SJSA1 (cell line): ENCODE measurements at regions not wholly inside any gene's neighbourhood (a gene's known extent, or its start where the extent isn't known, plus 50 kb on each side); places are given as distances from the start of the nearest gene placed in this dataset.
A peak's percentile ranks its signal among the peaks of the same experiment; 100 is the strongest.

Experiments used
- DNase-seq, 2 experiments: peaks; one replicate each; pipeline ENCODE4 v3.0.0-alpha.2; 2015 to 2020; ENCODE audit warnings: low spot score in 2 of 2, low read depth in 1 of 2
- H3K27ac ChIP-seq: fragments of 250-450 bp; sonication (Bioruptor Pico); 2 replicates; pipeline ENCODE4 v1.5.1; 2020; ENCODE audit warnings: mild to moderate bottlenecking, moderate library complexity
- H3K27me3 ChIP-seq: fragments of 250-450 bp; sonication (Bioruptor Pico); replicated peaks from 2 replicates; pipeline ENCODE4 v1.5.1; 2020; ENCODE audit warnings: mild to moderate bottlenecking, moderate library complexity
- H3K36me3 ChIP-seq: fragments of 250-450 bp; sonication (Bioruptor Pico); 2 replicates; pipeline ENCODE4 v1.5.1; 2020; ENCODE audit warnings: mild to moderate bottlenecking
- H3K4me1 ChIP-seq: fragments of 250-450 bp; sonication (Bioruptor Pico); replicated peaks from 2 replicates; pipeline ENCODE4 v1.6.1; 2021; ENCODE audit warnings: mild to moderate bottlenecking
- H3K4me3 ChIP-seq: fragments of 250-450 bp; sonication (Bioruptor Pico); 2 replicates; pipeline ENCODE4 v1.5.1; 2020; ENCODE audit warnings: mild to moderate bottlenecking
- H3K9me3 ChIP-seq: fragments of 250-450 bp; sonication (Bioruptor Pico); replicated peaks from 2 replicates; pipeline ENCODE4 v1.5.1; 2020; ENCODE audit warnings: mild to moderate bottlenecking

GRCh38 chr13:73262862-73263627 is 204.2 kb downstream of the KLF5 start:
- no peak for DNase-seq

GRCh38 chr13:73261739-73262216 is 203.0 kb downstream of the KLF5 start:
- no peak overlapping the region for H3K27ac ChIP-seq
- H3K4me3 ChIP-seq, result no peak overlapping the region
- H3K4me1 ChIP-seq, result no peaks in the 10 kb centered on the region
- H3K36me3 ChIP-seq, result no peaks in the 10 kb centered on the region
- DNase-seq, result no peak
- H3K9me3 ChIP-seq, result no peaks in the 10 kb centered on the region
- no peaks in the 10 kb centered on the region for H3K27me3 ChIP-seq

More at GRCh38 chr13:73262862-73263627, 204.2 kb downstream of the KLF5 start:
- no peak overlapping the region for H3K27ac ChIP-seq
- H3K27me3 ChIP-seq, result no peaks in the 10 kb centered on the region
- H3K36me3 ChIP-seq, result no peaks in the 10 kb centered on the region
- no peaks in the 10 kb centered on the region for H3K9me3 ChIP-seq
- no peaks in the 10 kb centered on the region for H3K4me1 ChIP-seq
- no peak overlapping the region for H3K4me3 ChIP-seq

- no peaks in the 10 kb centered on the region for H3K36me3 ChIP-seq
- H3K9me3 ChIP-seq, result no peaks in the 10 kb centered on the region
- no peak for DNase-seq
- H3K27me3 ChIP-seq, result no peaks in the 10 kb centered on the region
- no peaks in the 10 kb centered on the region for H3K4me1 ChIP-seq
- H3K4me3 ChIP-seq, result no peak overlapping the region
- no peak overlapping the region for H3K27ac ChIP-seq
Measured at GRCh38 chr13:73259061-73260017, 200.5 kb downstream of the KLF5 start.

- Histone ChIP-seq H3K27me3 (no peaks in the 10 kb centered on the region), H3K27ac (no peak overlapping the region)
- no peak for DNase-seq
Measured at GRCh38 chr13:73258406-73258805, 199.6 kb downstream of the KLF5 start.

GRCh38 chr13:73254827-73255226 is 196.0 kb downstream of the KLF5 start:
- DNase-seq, result no peak
- H3K4me1 ChIP-seq, result no peaks in the 10 kb centered on the region; the same call in 1 of the 2 replicates
- no peak overlapping the region for H3K4me3 ChIP-seq
- H3K27ac ChIP-seq, result no peak overlapping the region
- no peaks in the 10 kb centered on the region for H3K36me3 ChIP-seq
- H3K27me3 ChIP-seq, result no peaks in the 10 kb centered on the region
- H3K9me3 ChIP-seq, result no peaks in the 10 kb centered on the region

More at GRCh38 chr13:73258406-73258805, 199.6 kb downstream of the KLF5 start:
- Histone ChIP-seq H3K4me1 (no peaks in the 10 kb centered on the region), H3K36me3 (no peaks in the 10 kb centered on the region), H3K9me3 (no peaks in the 10 kb centered on the region), H3K4me3 (no peak overlapping the region)

GRCh38 chr13:73251626-73252265 is 192.9 kb downstream of the KLF5 start:
- H3K27ac ChIP-seq, result no peak overlapping the region
- no peaks in the 10 kb centered on the region for H3K36me3 ChIP-seq
- H3K4me1 ChIP-seq, result no peaks in the 10 kb centered on the region; the same call in 1 of the 2 replicates
- no peaks in the 10 kb centered on the region for H3K27me3 ChIP-seq
- no peaks in the 10 kb centered on the region for H3K9me3 ChIP-seq
- H3K4me3 ChIP-seq, result no peak overlapping the region
- DNase-seq, result peak in 1 of 2 experiments; percentile 25

- no peak overlapping the region for H3K4me3 ChIP-seq
- no peaks in the 10 kb centered on the region for H3K27me3 ChIP-seq
- H3K4me1 ChIP-seq, result no peaks in the 10 kb centered on the region; the same call in 1 of the 2 replicates
- no peak for DNase-seq
- H3K9me3 ChIP-seq, result no peaks in the 10 kb centered on the region
- no peaks in the 10 kb centered on the region for H3K36me3 ChIP-seq
- H3K27ac ChIP-seq, result no peak overlapping the region
Measured at GRCh38 chr13:73250061-73250460, 191.3 kb downstream of the KLF5 start.

- no peak for DNase-seq
- Histone ChIP-seq H3K4me1 (no peaks in the 10 kb centered on the region; the same call in 1 of the 2 replicates), H3K27me3 (no peaks in the 10 kb centered on the region), H3K27ac (no peak overlapping the region), H3K4me3 (no peak overlapping the region), H3K9me3 (no peaks in the 10 kb centered on the region), H3K36me3 (no peaks in the 10 kb centered on the region)
Measured at GRCh38 chr13:73248711-73249580, 190.1 kb downstream of the KLF5 start.

GRCh38 chr13:73248154-73248553 is 189.3 kb downstream of the KLF5 start:
- no peak for DNase-seq
- Histone ChIP-seq H3K36me3 (no peaks in the 10 kb centered on the region), H3K4me1 (no peaks in the 10 kb centered on the region; the same call in 1 of the 2 replicates), H3K27me3 (no peaks in the 10 kb centered on the region), H3K9me3 (no peaks in the 10 kb centered on the region), H3K27ac (no peak overlapping the region), H3K4me3 (no peak overlapping the region)

- DNase-seq, result no peak
- H3K36me3 ChIP-seq, result no peaks in the 10 kb centered on the region
- no peak overlapping the region for H3K4me3 ChIP-seq
- no peaks in the 10 kb centered on the region for H3K4me1 ChIP-seq
- no peaks in the 10 kb centered on the region for H3K9me3 ChIP-seq
- H3K27ac ChIP-seq, result no peak overlapping the region
- H3K27me3 ChIP-seq, result no peaks in the 10 kb centered on the region
Measured at GRCh38 chr13:73245246-73245645, 186.4 kb downstream of the KLF5 start.

GRCh38 chr13:73244467-73244866 is 185.7 kb downstream of the KLF5 start:
- DNase-seq, result no peak
- Histone ChIP-seq H3K4me1 (no peaks in the 10 kb centered on the region), H3K27me3 (no peaks in the 10 kb centered on the region), H3K4me3 (no peak overlapping the region), H3K36me3 (no peaks in the 10 kb centered on the region), H3K9me3 (no peaks in the 10 kb centered on the region), H3K27ac (no peak overlapping the region)

- no peaks in the 10 kb centered on the region for H3K9me3 ChIP-seq
- H3K4me1 ChIP-seq, result no peaks in the 10 kb centered on the region
- H3K36me3 ChIP-seq, result no peaks in the 10 kb centered on the region
- H3K4me3 ChIP-seq, result no peak overlapping the region
- DNase-seq, result no peak
- no peak overlapping the region for H3K27ac ChIP-seq
- no peaks in the 10 kb centered on the region for H3K27me3 ChIP-seq
Measured at GRCh38 chr13:73242515-73243015, 183.8 kb downstream of the KLF5 start.

GRCh38 chr13:73240193-73240592 is 181.4 kb downstream of the KLF5 start:
- no peaks in the 10 kb centered on the region for H3K36me3 ChIP-seq
- no peaks in the 10 kb centered on the region for H3K27me3 ChIP-seq
- H3K27ac ChIP-seq, result no peak overlapping the region
- no peak for DNase-seq
- no peaks in the 10 kb centered on the region for H3K4me1 ChIP-seq
- H3K4me3 ChIP-seq, result no peak overlapping the region
- H3K9me3 ChIP-seq, result no peaks in the 10 kb centered on the region
